GM23248 (cell line): ENCODE measurements at regions not wholly inside any gene's neighbourhood (a gene's known extent, or its start where the extent isn't known, plus 50 kb on each side); places are given as distances from the start of the nearest gene placed in this dataset.

Source experiments
- EZH2 ChIP-seq: fragments of 200-600 bp; sonication (generic); IDR thresholded peaks from 2 replicates; pipeline ENCODE4 v1.6.1; 2018; ENCODE audit warnings: antibody characterized with exemption, mild to moderate bottlenecking; ENCODE audit not compliant: insufficient read depth, poor library complexity, severe bottlenecking
- EZH2phosphoT487 ChIP-seq: fragments of 200-600 bp; sonication (generic); IDR thresholded peaks from 2 replicates; pipeline ENCODE4 v1.6.1; 2018; ENCODE audit warnings: antibody characterized with exemption, moderate library complexity, mild to moderate bottlenecking, low read depth; ENCODE audit not compliant: insufficient read depth

DNA sequence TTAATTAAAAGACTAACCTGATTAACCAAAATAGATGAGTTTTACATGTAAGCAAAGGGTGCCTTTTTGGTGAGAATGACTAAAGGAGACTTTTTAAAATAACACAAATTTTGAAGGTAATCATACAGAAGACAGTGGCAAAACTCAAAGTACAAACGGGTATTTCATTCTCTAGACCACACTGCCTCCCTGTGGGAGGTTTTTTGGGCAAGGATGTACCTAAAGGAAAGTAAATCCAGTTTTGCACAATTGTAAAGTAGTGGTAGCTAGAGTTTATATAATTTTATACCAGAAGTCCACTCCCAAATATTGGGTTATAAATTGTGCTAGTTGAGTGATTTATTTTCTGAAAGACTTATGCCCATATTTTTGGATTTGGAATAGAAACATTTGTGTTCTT lies 201.0 kb downstream of the PAPSS1 start:
- TF ChIP-seq EZH2 = no peak
- TF ChIP-seq EZH2phosphoT487 = no peak
